Effector memory CD8-positive, alpha-beta T cell (primary cell): ENCODE measurements at regions not wholly inside any gene's neighbourhood (a gene's known extent, or its start where the extent isn't known, plus 50 kb on each side); places are given as distances from the start of the nearest gene placed in this dataset.
"Not testable (repeated sequence)": the region's sequence is repeated elsewhere in the genome, so short reads cannot be mapped to it uniquely, and the experiment has no call there.

Experiments
- ATAC-seq: fragments of 150-1000 bp; cut with Tn5 transposase; replicated peaks from 2 replicates; pipeline ENCODE4 v1.10.0; 2021; ENCODE audit warnings: mild to moderate bottlenecking, moderate library complexity
- DNase-seq, 3 experiments: peaks; one replicate each; pipeline ENCODE4 v3.0.0; 2021
- H3K27ac Mint-ChIP-seq, 2 donors: one replicate each; pipeline ENCODE4 v1.8.0; 2022; ENCODE audit warnings: mild to moderate bottlenecking in 2 of 2, mixed read lengths in 2 of 2, moderate library complexity in 2 of 2
- H3K27me3 Mint-ChIP-seq, 2 donors: one replicate each; pipeline ENCODE4 v1.8.0; 2022; ENCODE audit warnings: mixed read lengths in 2 of 2
- H3K36me3 Mint-ChIP-seq: one replicate; pipeline ENCODE4 v1.8.0; 2022; ENCODE audit warnings: mild to moderate bottlenecking, moderate library complexity, mixed read lengths; ENCODE audit not compliant: insufficient read depth
- H3K4me1 Mint-ChIP-seq, 2 donors: one replicate each; pipeline ENCODE4 v1.8.0; 2022; ENCODE audit warnings: low read depth in 2 of 2, mixed read lengths in 2 of 2
- H3K4me3 Mint-ChIP-seq, 2 donors: one replicate each; pipeline ENCODE4 v1.8.0; 2022; ENCODE audit warnings: mild to moderate bottlenecking in 2 of 2, mixed read lengths in 2 of 2, moderate library complexity in 2 of 2
- H3K9me3 Mint-ChIP-seq, 2 donors: one replicate each; pipeline ENCODE4 v1.8.0; 2022; ENCODE audit warnings: mixed read lengths in 2 of 2

GRCh38 chr18:14922965-14923565, 175.1 kb downstream of the ANKRD30B start:
- Mint-ChIP-seq H3K4me1 (peaks cover 9 to 12% of the 10 kb centered on the region in 2 donors), H3K27me3 (no peaks in the 10 kb centered on the region), H3K9me3 (no peaks in the 10 kb centered on the region), H3K36me3 (no peaks in the 10 kb centered on the region), H3K4me3 (no peak overlapping the region), H3K27ac (no peak overlapping the region)
- DNase-seq: no peak
- no peak for ATAC-seq

- H3K36me3 Mint-ChIP-seq: no peaks in the 10 kb centered on the region
- H3K9me3 Mint-ChIP-seq: no peaks in the 10 kb centered on the region
- peaks cover 9 to 12% of the 10 kb centered on the region in 2 donors for H3K4me1 Mint-ChIP-seq
- ATAC-seq: no peak
- H3K27me3 Mint-ChIP-seq: no peaks in the 10 kb centered on the region
- H3K4me3 Mint-ChIP-seq: no peak overlapping the region
- DNase-seq: no peak
- no peak overlapping the region for H3K27ac Mint-ChIP-seq
Observed at GRCh38 chr18:14924226-14924625, 176.3 kb downstream of the ANKRD30B start.

DNA sequence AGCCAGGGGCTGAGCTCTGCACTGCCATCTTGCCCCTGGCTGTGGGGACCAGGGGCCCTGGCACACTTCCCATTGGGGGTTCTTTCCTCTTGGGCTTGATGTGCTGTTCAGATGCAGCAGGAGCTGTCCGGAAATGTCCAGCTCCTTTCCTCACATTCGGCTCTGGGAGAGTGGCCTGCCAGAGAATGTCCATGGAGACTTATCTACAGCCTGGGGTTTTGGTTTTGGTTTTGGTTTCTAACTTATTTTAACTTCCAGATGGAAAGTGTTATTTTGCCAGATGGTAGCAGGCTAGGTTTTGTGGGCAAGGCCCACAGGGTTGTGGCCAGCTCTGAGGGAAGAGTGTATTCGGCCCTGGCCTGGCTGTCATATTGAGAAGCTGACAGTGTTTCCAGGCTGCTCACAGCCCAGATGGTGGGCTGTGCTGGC, 177.3 kb downstream of the ANKRD30B start:
- no peaks in the 10 kb centered on the region for H3K9me3 Mint-ChIP-seq
- H3K27ac Mint-ChIP-seq: peak overlapping the region; percentile 49 to 52
- ATAC-seq (no peak), DNase-seq (no peak)
- no peaks in the 10 kb centered on the region for H3K27me3 Mint-ChIP-seq
- no peak overlapping the region for H3K4me3 Mint-ChIP-seq
- no peaks in the 10 kb centered on the region for H3K36me3 Mint-ChIP-seq
- H3K4me1 Mint-ChIP-seq: peaks cover 9 to 12% of the 10 kb centered on the region in 2 donors

GRCh38 chr18:14927701-14928100, 179.7 kb downstream of the ANKRD30B start:
- no peaks in the 10 kb centered on the region for H3K9me3 Mint-ChIP-seq
- H3K4me3 Mint-ChIP-seq: no peak overlapping the region
- H3K27ac Mint-ChIP-seq: no peak overlapping the region
- no peaks in the 10 kb centered on the region for H3K36me3 Mint-ChIP-seq
- no peak for ATAC-seq
- no peak for DNase-seq
- no peaks in the 10 kb centered on the region for H3K27me3 Mint-ChIP-seq
- H3K4me1 Mint-ChIP-seq: peaks cover 8 to 9% of the 10 kb centered on the region in 2 donors

DNA sequence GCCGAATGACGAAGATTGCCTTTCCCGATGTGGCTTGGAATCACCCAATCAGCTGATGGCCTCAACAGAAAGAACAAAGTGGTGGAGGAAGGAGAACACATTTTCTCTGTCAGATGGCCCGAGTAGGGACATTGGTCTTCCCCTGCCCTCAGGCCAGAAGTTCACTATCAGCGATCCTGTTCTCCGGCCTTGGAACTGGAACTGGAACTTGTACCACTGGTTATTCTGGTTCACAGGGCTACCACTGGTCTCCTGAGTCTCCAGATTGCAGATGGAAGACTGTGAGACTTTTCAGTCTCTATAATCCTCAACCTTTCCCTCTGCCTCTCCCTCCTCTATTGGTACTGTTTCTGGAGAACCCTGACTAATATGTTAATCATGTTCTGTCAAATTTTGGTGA, 180.4 kb downstream of the ANKRD30B start:
- Mint-ChIP-seq H3K27me3 (peaks cover 0 to 6% of the 10 kb centered on the region in 2 donors), H3K4me1 (peaks cover 8 to 9% of the 10 kb centered on the region in 2 donors), H3K36me3 (no peaks in the 10 kb centered on the region), H3K9me3 (no peaks in the 10 kb centered on the region), H3K4me3 (no peak overlapping the region), H3K27ac (no peak overlapping the region)
- ATAC-seq: no peak
- no peak for DNase-seq

DNA sequence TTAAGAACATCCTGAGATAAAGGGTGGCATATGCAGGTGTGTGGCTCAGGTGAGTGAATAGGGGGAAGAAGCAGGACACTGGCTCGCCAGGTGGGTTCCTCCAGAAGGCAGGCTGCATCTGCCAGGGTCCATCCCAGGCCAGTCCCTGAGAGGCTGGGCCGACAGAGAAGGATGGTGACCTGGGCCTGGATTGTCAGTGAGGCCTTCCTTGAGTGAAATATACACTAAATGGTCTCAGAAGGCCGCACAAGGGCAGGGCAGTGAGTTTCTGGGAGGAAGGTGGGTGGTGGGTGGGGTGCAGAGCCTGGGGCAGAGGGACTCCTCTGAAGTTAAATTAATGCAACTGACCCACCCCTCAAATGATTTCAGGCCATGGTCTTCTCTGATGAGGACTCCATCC, 182.1 kb downstream of the ANKRD30B start:
- Mint-ChIP-seq H3K4me3 (no peak overlapping the region), H3K27ac (no peak overlapping the region), H3K9me3 (no peaks in the 10 kb centered on the region), H3K27me3 (peaks cover 0 to 9% of the 10 kb centered on the region in 2 donors), H3K36me3 (no peaks in the 10 kb centered on the region), H3K4me1 (peaks cover 4 to 5% of the 10 kb centered on the region in 2 donors)
- ATAC-seq (no peak), DNase-seq (no peak)

- Mint-ChIP-seq H3K36me3 (no peaks in the 10 kb centered on the region), H3K27ac (no peak overlapping the region), H3K27me3 (peaks cover 0 to 9% of the 10 kb centered on the region in 2 donors), H3K4me1 (peaks cover under 1% of the 10 kb centered on the region in 2 donors), H3K4me3 (no peak overlapping the region), H3K9me3 (no peaks in the 10 kb centered on the region)
- ATAC-seq: no peak
- DNase-seq: no peak
Observed at GRCh38 chr18:14930576-14930975, 182.6 kb downstream of the ANKRD30B start.

DNA sequence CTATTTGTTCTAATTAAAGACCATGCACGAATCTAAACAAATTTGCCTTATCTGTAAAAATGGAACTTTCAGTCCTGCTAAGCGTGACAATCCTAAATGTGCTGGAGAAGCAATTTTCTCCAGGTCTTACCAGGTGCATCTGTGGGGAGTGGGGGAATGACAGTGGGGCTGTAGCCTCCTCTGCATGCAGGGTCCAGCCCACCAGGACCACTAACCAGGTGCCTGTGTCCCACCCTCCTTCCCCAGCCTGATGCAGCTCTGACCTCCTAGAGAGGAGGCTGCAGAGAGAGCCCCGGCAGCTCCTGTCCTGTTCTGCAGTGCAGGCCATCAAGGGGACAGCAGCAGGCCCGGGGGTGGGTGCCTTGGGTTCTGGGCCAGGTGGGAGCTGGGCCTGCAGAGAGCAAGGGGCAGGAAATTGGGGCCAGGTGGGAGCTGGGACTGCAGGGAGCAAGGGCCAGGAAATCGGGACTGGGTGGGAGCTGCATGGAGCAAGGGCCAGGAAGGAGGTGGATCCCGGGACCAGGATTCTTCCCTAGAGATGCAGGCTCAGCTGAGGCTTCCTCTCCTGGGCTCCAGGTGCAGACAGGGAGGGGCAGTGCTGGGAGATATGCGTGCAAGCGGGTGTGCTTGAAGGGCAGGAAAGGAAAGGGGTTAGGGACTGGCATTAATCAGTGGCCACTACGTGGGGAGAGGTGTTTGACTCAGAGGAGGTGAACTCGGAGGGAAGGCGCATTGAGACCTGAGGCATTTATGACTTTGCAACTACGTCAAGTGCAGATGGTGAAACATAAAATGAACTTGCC, 185.3 kb downstream of the ANKRD30B start:
- no peak overlapping the region for H3K4me3 Mint-ChIP-seq
- ATAC-seq (no peak), DNase-seq (no peak)
- H3K27ac Mint-ChIP-seq: no peak overlapping the region
- H3K9me3 Mint-ChIP-seq: no peaks in the 10 kb centered on the region
- H3K36me3 Mint-ChIP-seq: no peaks in the 10 kb centered on the region
- H3K4me1 Mint-ChIP-seq: no peaks in the 10 kb centered on the region
- H3K27me3 Mint-ChIP-seq: peaks cover 0 to 14% of the 10 kb centered on the region in 2 donors

DNA sequence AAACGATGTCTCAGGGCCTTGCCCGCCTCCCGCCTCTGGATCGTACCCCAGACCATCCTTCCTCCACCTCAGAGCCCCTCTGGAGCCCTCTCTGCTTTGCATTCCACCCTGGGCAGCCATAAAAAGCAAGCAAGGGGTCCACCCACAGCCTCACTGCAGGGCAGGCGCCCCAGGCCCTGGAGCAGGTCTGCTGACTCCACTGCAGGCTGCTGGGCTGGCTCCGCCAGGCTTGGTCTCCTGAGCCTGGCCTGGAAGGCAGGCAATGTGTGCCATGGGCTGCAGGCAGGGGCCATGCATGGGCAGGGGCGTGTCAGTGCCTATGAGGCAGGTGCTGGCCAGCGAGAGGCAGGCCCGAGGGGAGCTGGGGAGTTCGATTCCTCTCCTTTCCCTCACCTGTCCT, 186.0 kb downstream of the ANKRD30B start:
- H3K36me3 Mint-ChIP-seq: no peaks in the 10 kb centered on the region
- peaks cover 0 to 21% of the 10 kb centered on the region in 2 donors for H3K27me3 Mint-ChIP-seq
- H3K9me3 Mint-ChIP-seq: no peaks in the 10 kb centered on the region
- no peak for DNase-seq
- H3K4me1 Mint-ChIP-seq: no peaks in the 10 kb centered on the region
- no peak overlapping the region for H3K4me3 Mint-ChIP-seq
- no peak overlapping the region for H3K27ac Mint-ChIP-seq
- no peak for ATAC-seq

GRCh38 chr18:14935210-14935609, 187.2 kb downstream of the ANKRD30B start:
- no peaks in the 10 kb centered on the region for H3K36me3 Mint-ChIP-seq
- H3K27me3 Mint-ChIP-seq: peaks cover 0 to 22% of the 10 kb centered on the region in 2 donors
- no peak for ATAC-seq
- DNase-seq: no peak
- H3K4me1 Mint-ChIP-seq: no peaks in the 10 kb centered on the region
- H3K9me3 Mint-ChIP-seq: no peaks in the 10 kb centered on the region
- H3K27ac Mint-ChIP-seq: no peak overlapping the region
- no peak overlapping the region for H3K4me3 Mint-ChIP-seq

- DNase-seq: no peak
- Mint-ChIP-seq H3K36me3 (no peaks in the 10 kb centered on the region), H3K4me1 (no peaks in the 10 kb centered on the region), H3K4me3 (no peak overlapping the region), H3K27ac (no peak overlapping the region), H3K27me3 (peaks cover 0 to 22% of the 10 kb centered on the region in 2 donors), H3K9me3 (no peaks in the 10 kb centered on the region)
- no peak for ATAC-seq
Observed at GRCh38 chr18:14936313-14936712, 188.3 kb downstream of the ANKRD30B start.

DNA sequence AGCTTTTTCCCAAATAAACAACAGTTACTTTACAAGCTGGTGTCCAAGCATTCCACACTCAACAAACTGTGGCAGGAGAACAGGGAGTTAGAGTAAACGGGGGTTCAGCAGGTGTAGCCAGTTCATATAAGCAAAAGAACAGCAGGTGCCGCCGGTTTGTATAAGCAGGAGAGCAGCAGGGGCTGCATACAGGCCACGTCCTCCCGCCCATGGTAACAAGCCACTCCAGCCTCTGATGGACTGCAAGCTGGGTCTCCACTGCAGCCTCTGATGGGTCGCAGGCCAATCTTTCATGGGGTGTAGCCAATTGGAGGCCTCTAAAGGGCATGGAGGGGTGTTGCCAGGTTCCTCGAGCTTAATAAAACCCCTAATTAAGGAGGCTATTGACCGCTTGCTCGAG, 189.3 kb downstream of the ANKRD30B start:
- ATAC-seq: no peak

GRCh38 chr18:14939141-14939540, 191.2 kb downstream of the ANKRD30B start:
- Mint-ChIP-seq H3K9me3 (no peaks in the 10 kb centered on the region), H3K36me3 (no peaks in the 10 kb centered on the region), H3K27me3 (peaks cover 0 to 13% of the 10 kb centered on the region in 2 donors), H3K4me1 (no peaks in the 10 kb centered on the region), H3K27ac (no peak overlapping the region), H3K4me3 (no peak overlapping the region)
- ATAC-seq (no peak), DNase-seq (no peak)

More for the DNA sequence above, 189.3 kb downstream of the ANKRD30B start:
- no peaks in the 10 kb centered on the region for H3K36me3 Mint-ChIP-seq
- peaks cover 0 to 22% of the 10 kb centered on the region in 2 donors for H3K27me3 Mint-ChIP-seq
- no peak overlapping the region for H3K4me3 Mint-ChIP-seq
- no peak overlapping the region for H3K27ac Mint-ChIP-seq
- no peaks in the 10 kb centered on the region for H3K9me3 Mint-ChIP-seq
- DNase-seq: no peak
- H3K4me1 Mint-ChIP-seq: no peaks in the 10 kb centered on the region

DNA sequence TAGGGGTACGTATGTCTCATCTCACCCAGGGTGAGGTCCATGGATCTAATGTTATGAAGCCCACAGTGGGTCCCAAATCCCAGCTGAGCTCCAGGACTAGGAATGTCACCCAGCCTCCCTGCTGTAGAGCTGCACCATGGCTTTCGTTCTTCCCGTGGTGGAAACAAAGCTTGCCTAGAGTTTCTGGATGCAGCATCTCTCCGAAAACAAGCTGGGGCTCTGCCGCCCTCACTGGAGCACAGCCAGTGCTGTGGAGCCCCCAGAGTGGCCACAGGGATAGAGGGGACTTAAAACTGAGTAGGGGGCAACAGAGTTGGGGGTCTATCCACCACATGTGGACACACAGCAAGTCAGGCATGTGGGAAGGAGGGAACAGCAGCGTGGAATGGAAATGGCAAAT, 192.1 kb downstream of the ANKRD30B start:
- not testable (repeated sequence) for DNase-seq, H3K9me3 Mint-ChIP-seq, H3K4me1 Mint-ChIP-seq, ATAC-seq, H3K4me3 Mint-ChIP-seq, H3K36me3 Mint-ChIP-seq, H3K27ac Mint-ChIP-seq
- peaks cover 0 to 13% of the 10 kb centered on the region in 2 donors for H3K27me3 Mint-ChIP-seq
